ENCODE measurements at regions not wholly inside any gene's neighbourhood (a gene's known extent, or its start where the extent isn't known, plus 50 kb on each side); places are given as distances from the start of the nearest gene placed in this dataset.

GRCh38 chr13:85693889-85694511, 105.2 kb downstream of the SLITRK6 start:
- no peak for TF ChIP-seq EZH2 (IDR thresholded peaks at IDR 0.05; ENCODE audit: borderline replicate concordance, insufficient read depth, low read depth, low read length, poor library complexity, severe bottlenecking)
- TF ChIP-seq, protein P1, sequence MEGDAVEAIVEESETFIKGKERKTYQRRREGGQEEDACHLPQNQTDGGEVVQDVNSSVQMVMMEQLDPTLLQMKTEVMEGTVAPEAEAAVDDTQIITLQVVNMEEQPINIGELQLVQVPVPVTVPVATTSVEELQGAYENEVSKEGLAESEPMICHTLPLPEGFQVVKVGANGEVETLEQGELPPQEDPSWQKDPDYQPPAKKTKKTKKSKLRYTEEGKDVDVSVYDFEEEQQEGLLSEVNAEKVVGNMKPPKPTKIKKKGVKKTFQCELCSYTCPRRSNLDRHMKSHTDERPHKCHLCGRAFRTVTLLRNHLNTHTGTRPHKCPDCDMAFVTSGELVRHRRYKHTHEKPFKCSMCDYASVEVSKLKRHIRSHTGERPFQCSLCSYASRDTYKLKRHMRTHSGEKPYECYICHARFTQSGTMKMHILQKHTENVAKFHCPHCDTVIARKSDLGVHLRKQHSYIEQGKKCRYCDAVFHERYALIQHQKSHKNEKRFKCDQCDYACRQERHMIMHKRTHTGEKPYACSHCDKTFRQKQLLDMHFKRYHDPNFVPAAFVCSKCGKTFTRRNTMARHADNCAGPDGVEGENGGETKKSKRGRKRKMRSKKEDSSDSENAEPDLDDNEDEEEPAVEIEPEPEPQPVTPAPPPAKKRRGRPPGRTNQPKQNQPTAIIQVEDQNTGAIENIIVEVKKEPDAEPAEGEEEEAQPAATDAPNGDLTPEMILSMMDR (IDR thresholded peaks at IDR 0.05), result no peak

Data from B cell (primary cell).